ENCODE measurements at regions not wholly inside any gene's neighbourhood (a gene's known extent, or its start where the extent isn't known, plus 50 kb on each side); places are given as distances from the start of the nearest gene placed in this dataset.

DNA sequence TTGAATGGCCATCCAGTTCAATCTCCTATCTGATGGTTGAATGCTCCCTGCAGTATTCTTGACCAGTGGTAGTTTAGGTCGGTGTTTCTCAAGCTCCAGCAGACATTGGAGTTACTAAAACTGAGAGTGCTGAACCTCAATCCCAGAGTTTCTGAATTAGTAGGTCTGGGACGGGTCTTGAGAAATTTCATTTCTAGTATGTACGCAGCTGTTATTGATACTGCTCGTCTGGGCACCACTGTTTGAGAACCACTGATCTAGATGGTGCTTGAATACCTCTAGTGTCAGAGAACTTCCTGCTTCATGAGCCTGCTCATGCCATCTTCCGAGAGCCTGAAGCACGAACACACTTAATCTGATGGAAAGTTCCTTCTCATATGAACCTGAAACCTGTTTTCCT lies 99.4 kb upstream of the CREB5 start:
- no peak overlapping the region for H3K4me3 ChIP-seq (replicated peaks in 1 of 3; ENCODE audit: low read depth in 2 of 3, low read length in 3 of 3)
- H3K4me2 ChIP-seq (replicated peaks; ENCODE audit: extremely low read depth, low read length, poor library complexity, severe bottlenecking), result no peak overlapping the region
- no peaks in the 10 kb centered on the region for H4K20me1 ChIP-seq (ENCODE audit: insufficient read depth, low read length)
- H3K27ac Mint-ChIP-seq, result no peak overlapping the region
- H3K9ac ChIP-seq (ENCODE audit: insufficient read depth, low read length, poor library complexity, severe bottlenecking), result no peak overlapping the region
- peaks cover 48 to 60% (median 55%) of the 10 kb centered on the region in 3 donors for H3K27me3 Mint-ChIP-seq (ENCODE audit: low read depth in 3 of 3)
- no peaks in the 10 kb centered on the region for H3K4me1 Mint-ChIP-seq
- DNase-seq, result no peak
- H3K79me2 ChIP-seq (ENCODE audit: insufficient read depth, low read length), result no peaks in the 10 kb centered on the region
- WGBS (ENCODE audit: insufficient coverage), result 94% methylated on average over 4 of the region's 6 CpGs
- H3K9me3 ChIP-seq (replicated peaks in 1 of 2; ENCODE audit: control insufficient read depth in 1 of 2, insufficient read depth in 1 of 2, low read length in 2 of 2), result no peaks in the 10 kb centered on the region
- intact Hi-C loops (cut with micrococcal nuclease), result no loop called here
- peak overlapping the region in 1 of 2 donors; percentile 39 for H3K4me3 Mint-ChIP-seq
- peaks cover 50 to 65% of the 10 kb centered on the region in 2 donors for H3K27me3 ChIP-seq (ENCODE audit: control insufficient read depth in 2 of 2, insufficient read depth in 2 of 2, low read length in 2 of 2)
- peaks cover 0 to 3% of the 10 kb centered on the region in 2 donors for H3K36me3 Mint-ChIP-seq
- no peaks in the 10 kb centered on the region for H3K36me3 ChIP-seq (replicated peaks in 1 of 2; ENCODE audit: control insufficient read depth in 1 of 2, insufficient read depth in 2 of 2, low read length in 2 of 2)
- no peak overlapping the region for H3K27ac ChIP-seq (ENCODE audit: low read depth in 1 of 2, low read length in 2 of 2)
- H2AFZ ChIP-seq (ENCODE audit: insufficient read depth, low read depth, low read length, poor library complexity, severe bottlenecking), result no peak overlapping the region
- H3K9me3 Mint-ChIP-seq, result peaks cover 0 to 8% (median 4%) of the 10 kb centered on the region in 7 donors
- TF ChIP-seq, protein P1, sequence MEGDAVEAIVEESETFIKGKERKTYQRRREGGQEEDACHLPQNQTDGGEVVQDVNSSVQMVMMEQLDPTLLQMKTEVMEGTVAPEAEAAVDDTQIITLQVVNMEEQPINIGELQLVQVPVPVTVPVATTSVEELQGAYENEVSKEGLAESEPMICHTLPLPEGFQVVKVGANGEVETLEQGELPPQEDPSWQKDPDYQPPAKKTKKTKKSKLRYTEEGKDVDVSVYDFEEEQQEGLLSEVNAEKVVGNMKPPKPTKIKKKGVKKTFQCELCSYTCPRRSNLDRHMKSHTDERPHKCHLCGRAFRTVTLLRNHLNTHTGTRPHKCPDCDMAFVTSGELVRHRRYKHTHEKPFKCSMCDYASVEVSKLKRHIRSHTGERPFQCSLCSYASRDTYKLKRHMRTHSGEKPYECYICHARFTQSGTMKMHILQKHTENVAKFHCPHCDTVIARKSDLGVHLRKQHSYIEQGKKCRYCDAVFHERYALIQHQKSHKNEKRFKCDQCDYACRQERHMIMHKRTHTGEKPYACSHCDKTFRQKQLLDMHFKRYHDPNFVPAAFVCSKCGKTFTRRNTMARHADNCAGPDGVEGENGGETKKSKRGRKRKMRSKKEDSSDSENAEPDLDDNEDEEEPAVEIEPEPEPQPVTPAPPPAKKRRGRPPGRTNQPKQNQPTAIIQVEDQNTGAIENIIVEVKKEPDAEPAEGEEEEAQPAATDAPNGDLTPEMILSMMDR (IDR thresholded peaks at IDR 0.05), result no peak
- no peaks in the 10 kb centered on the region for H3K4me1 ChIP-seq (ENCODE audit: control insufficient read depth in 1 of 2, insufficient read depth in 2 of 2, low read length in 2 of 2)

DNA sequence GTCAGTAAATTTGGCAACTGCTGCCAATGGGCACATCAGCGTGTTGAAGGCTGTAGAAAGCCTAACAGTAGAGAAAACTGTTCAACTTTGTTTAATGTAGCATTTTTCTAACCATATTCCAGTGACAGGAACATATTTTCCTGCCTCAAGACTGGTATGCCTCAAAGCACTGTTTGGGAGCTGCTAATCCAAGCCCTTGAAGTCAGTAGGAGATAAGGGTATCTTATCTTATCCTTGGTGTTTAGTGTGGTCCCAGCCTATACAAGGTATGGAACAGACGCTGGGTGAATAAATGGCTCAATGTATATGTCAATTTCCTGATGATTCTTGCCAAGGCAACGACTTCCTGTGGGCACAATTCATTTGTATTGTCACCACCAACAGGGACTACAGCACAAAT lies 97.5 kb upstream of the CREB5 start:
- Histone ChIP-seq H3K9me3 (replicated peaks in 1 of 2; ENCODE audit: control insufficient read depth in 1 of 2, insufficient read depth in 1 of 2, low read length in 2 of 2) (no peaks in the 10 kb centered on the region), H3K4me2 (replicated peaks; ENCODE audit: extremely low read depth, low read length, poor library complexity, severe bottlenecking) (no peak overlapping the region)
- WGBS (ENCODE audit: insufficient coverage), result 56% methylated on average over 2 of the region's 3 CpGs

More for the DNA sequence above, 97.5 kb upstream of the CREB5 start:
- DNase-seq, result no peak
- Histone ChIP-seq H3K4me1 (ENCODE audit: control insufficient read depth in 1 of 2, insufficient read depth in 2 of 2, low read length in 2 of 2) (no peaks in the 10 kb centered on the region), H3K79me2 (ENCODE audit: insufficient read depth, low read length) (no peaks in the 10 kb centered on the region), H3K9ac (ENCODE audit: insufficient read depth, low read length, poor library complexity, severe bottlenecking) (no peak overlapping the region), H3K4me3 (replicated peaks in 1 of 3; ENCODE audit: low read depth in 2 of 3, low read length in 3 of 3) (no peak overlapping the region), H3K27ac (ENCODE audit: low read depth in 1 of 2, low read length in 2 of 2) (no peak overlapping the region), H3K27me3 (ENCODE audit: control insufficient read depth in 2 of 2, insufficient read depth in 2 of 2, low read length in 2 of 2) (peaks cover 53 to 72% of the 10 kb centered on the region in 2 donors), H2AFZ (ENCODE audit: insufficient read depth, low read depth, low read length, poor library complexity, severe bottlenecking) (no peak overlapping the region), H3K36me3 (replicated peaks in 1 of 2; ENCODE audit: control insufficient read depth in 1 of 2, insufficient read depth in 2 of 2, low read length in 2 of 2) (no peaks in the 10 kb centered on the region), H4K20me1 (ENCODE audit: insufficient read depth, low read length) (no peaks in the 10 kb centered on the region)
- TF ChIP-seq, protein P1 (IDR thresholded peaks at IDR 0.05), result no peak
- intact Hi-C loops (cut with micrococcal nuclease), result no loop called here
- Mint-ChIP-seq H3K27ac (no peak overlapping the region), H3K9me3 (peaks cover 0 to 6% (median 3%) of the 10 kb centered on the region in 7 donors), H3K4me3 (no peak overlapping the region), H3K27me3 (ENCODE audit: low read depth in 3 of 3) (peaks cover 46 to 55% (median 47%) of the 10 kb centered on the region in 3 donors), H3K36me3 (peaks cover 0 to 3% of the 10 kb centered on the region in 2 donors), H3K4me1 (no peaks in the 10 kb centered on the region)
